ENCODE measurements at regions not wholly inside any gene's neighbourhood (a gene's known extent, or its start where the extent isn't known, plus 50 kb on each side); places are given as distances from the start of the nearest gene placed in this dataset.

GRCh38 chr2:603427-603826 lies 73.8 kb downstream of the TMEM18 start (continued):
- no peak for TF ChIP-seq REST (IDR thresholded peaks at IDR 0.05; ENCODE audit: low read depth, low read length)

GRCh38 chr2:602571-603359 lies 74.4 kb downstream of the TMEM18 start:
- DNase-seq: peak; percentile 33

More at GRCh38 chr2:602571-603359, 74.4 kb downstream of the TMEM18 start:
- Histone ChIP-seq H3K9me3 (no peaks in the 10 kb centered on the region), H3K79me2 (ENCODE audit: insufficient read depth) (no peaks in the 10 kb centered on the region), H3K4me3 (ENCODE audit: low read depth in 2 of 2, low read length in 1 of 2) (no peak overlapping the region), H3K27ac (ENCODE audit: low read depth in 2 of 2, low read length in 1 of 2) (no peak overlapping the region), H3K9ac (no peak overlapping the region), H3K4me2 (no peak overlapping the region), H2AFZ (ENCODE audit: low read depth) (no peak overlapping the region), H4K20me1 (ENCODE audit: insufficient read depth) (no peaks in the 10 kb centered on the region), H3K9me2 (no peaks in the 10 kb centered on the region), H3F3A (replicated peaks; ENCODE audit: insufficient read depth) (no peaks in the 10 kb centered on the region), H3K36me3 (replicated peaks in 1 of 2; ENCODE audit: control insufficient read depth in 1 of 2, insufficient read depth in 2 of 2, low read length in 1 of 2) (no peaks in the 10 kb centered on the region), H3K27me3 (ENCODE audit: insufficient read depth) (no peaks in the 10 kb centered on the region), H3K4me1 (ENCODE audit: control insufficient read depth in 1 of 2, insufficient read depth in 2 of 2, low read depth in 1 of 2, low read length in 1 of 2) (peaks cover 0 to 24% of the 10 kb centered on the region in 2 experiments; a peak in 1 of 4 replicates)
- ChIA-PET POLR2A (interaction anchor here (0.5 kb wide), 1 partner anchor 60 kb away, joined by 3 read pairs; no protein-coding TSS in a partner anchor), CTCF (interaction anchor here (1.0 to 1.2 kb wide), 2 partner anchors 11 to 34 kb away, joined by 3 to 4 read pairs; no protein-coding TSS in a partner anchor)
- WGBS (ENCODE audit: low lambda C conversion rate): 49% methylated on average over 13 of the region's 14 CpGs
- TF ChIP-seq EP300 (IDR thresholded peaks at IDR 0.05; ENCODE audit: borderline replicate concordance in 1 of 2, low read depth in 1 of 2, low read length in 1 of 2) (no peak), USF2 (IDR thresholded peaks at IDR 0.05; ENCODE audit: borderline replicate concordance, low read depth, low read length) (no peak), NRF1 (IDR thresholded peaks at IDR 0.05; ENCODE audit: low read depth, low read length) (no peak), CTCF (IDR thresholded peaks at IDR 0.05) (no peak), POLR2AphosphoS5 (IDR thresholded peaks at IDR 0.05; ENCODE audit: low read depth, low read length) (no peak), TCF12 (IDR thresholded peaks at IDR 0.05) (no peak), IRF3 (IDR thresholded peaks at IDR 0.05; ENCODE audit: low read depth, low read length) (no peak), ELF1 (IDR thresholded peaks at IDR 0.05) (no peak), TEAD4 (IDR thresholded peaks at IDR 0.05; ENCODE audit: borderline replicate concordance, insufficient read depth) (no peak)
